ENCODE measurements at regions not wholly inside any gene's neighbourhood (a gene's known extent, or its start where the extent isn't known, plus 50 kb on each side); places are given as distances from the start of the nearest gene placed in this dataset.
"Not testable (repeated sequence)": the region's sequence is repeated elsewhere in the genome, so short reads cannot be mapped to it uniquely, and the experiment has no call there.

- H3K27ac ChIP-seq = no peak overlapping the region
- H3K4me3 ChIP-seq = no peak overlapping the region
Observed at GRCh38 chr9:113737517-113738271, 138.4 kb upstream of the ZNF618 start.

GRCh38 chr9:113738496-113738892, 137.6 kb upstream of the ZNF618 start:
- no peak overlapping the region for H3K4me3 ChIP-seq
- no peak overlapping the region for H3K27ac ChIP-seq

- Histone ChIP-seq H3K27ac (no peak overlapping the region), H3K4me3 (no peak overlapping the region)
Observed at GRCh38 chr9:113738893-113739604, 137.1 kb upstream of the ZNF618 start.

GRCh38 chr9:113739605-113740507, 136.3 kb upstream of the ZNF618 start:
- not testable (repeated sequence) for H3K27ac ChIP-seq, H3K4me3 ChIP-seq

GRCh38 chr9:113740508-113741500, 135.3 kb upstream of the ZNF618 start:
- not testable (repeated sequence) for H3K4me3 ChIP-seq, H3K27ac ChIP-seq

GRCh38 chr9:113741886-113742854, 133.9 kb upstream of the ZNF618 start:
- Histone ChIP-seq H3K27ac (no peak overlapping the region), H3K4me3 (no peak overlapping the region)

GRCh38 chr9:113742878-113743277, 133.2 kb upstream of the ZNF618 start:
- H3K27ac ChIP-seq = no peak overlapping the region
- no peak overlapping the region for H3K4me3 ChIP-seq

- Histone ChIP-seq H3K4me3 (no peak overlapping the region), H3K27ac (no peak overlapping the region)
Observed at GRCh38 chr9:113746486-113746885, 129.6 kb upstream of the ZNF618 start.

- Histone ChIP-seq H3K4me3 (no peak overlapping the region), H3K27ac (no peak overlapping the region)
Observed at GRCh38 chr9:113748135-113748534, 128.0 kb upstream of the ZNF618 start.

GRCh38 chr9:113753398-113754119, 122.5 kb upstream of the ZNF618 start:
- H3K27ac ChIP-seq = no peak overlapping the region
- no peak overlapping the region for H3K4me3 ChIP-seq

- no peak overlapping the region for H3K27ac ChIP-seq
- H3K4me3 ChIP-seq = no peak overlapping the region
Observed at GRCh38 chr9:113754739-113755138, 121.4 kb upstream of the ZNF618 start.

- H3K27ac ChIP-seq = no peak overlapping the region
- H3K4me3 ChIP-seq = no peak overlapping the region
Observed at GRCh38 chr9:113755433-113755832, 120.7 kb upstream of the ZNF618 start.

- no peak overlapping the region for H3K27ac ChIP-seq
- H3K4me3 ChIP-seq = no peak overlapping the region
Observed at GRCh38 chr9:113756476-113757192, 119.5 kb upstream of the ZNF618 start.

- Histone ChIP-seq H3K4me3 (no peak overlapping the region), H3K27ac (no peak overlapping the region)
Observed at GRCh38 chr9:113763429-113763828, 112.7 kb upstream of the ZNF618 start.

GRCh38 chr9:113764572-113764971, 111.5 kb upstream of the ZNF618 start:
- no peak overlapping the region for H3K4me3 ChIP-seq
- no peak overlapping the region for H3K27ac ChIP-seq

- no peak overlapping the region for H3K27ac ChIP-seq
- no peak overlapping the region for H3K4me3 ChIP-seq
Observed at GRCh38 chr9:113769412-113769811, 106.7 kb upstream of the ZNF618 start.

- no peak overlapping the region for H3K27ac ChIP-seq
- H3K4me3 ChIP-seq = no peak overlapping the region
Observed at GRCh38 chr9:113770396-113770795, 105.7 kb upstream of the ZNF618 start.

Measured in skin epidermis (tissue), 12 donors.